GM23338 (cell line): ENCODE measurements at regions not wholly inside any gene's neighbourhood (a gene's known extent, or its start where the extent isn't known, plus 50 kb on each side); places are given as distances from the start of the nearest gene placed in this dataset.

ENCODE experiments used
- ATAC-seq: fragments of 200-7000 bp; cut with Tn5 transposase; 3 replicates; pipeline ENCODE4 v1.9.1; 2020
- DNase-seq: peaks from one replicate; pipeline ENCODE4 v3.0.0-alpha.2; 2015; ENCODE audit warnings: low spot score
- H2AFZ ChIP-seq: fragments of 200-600 bp; sonication (generic); 2 replicates; pipeline ENCODE4 v1.8.0; 2016; ENCODE audit warnings: antibody characterized with exemption, mild to moderate bottlenecking, moderate library complexity
- H3F3A ChIP-seq: fragments of 200-600 bp; sonication (generic); replicated peaks from 2 replicates; pipeline ENCODE4 v1.8.0; 2017; ENCODE audit warnings: antibody characterized with exemption, mixed run types, low read depth
- H3K27ac ChIP-seq: fragments of 200-600 bp; sonication (generic); 2 replicates; pipeline ENCODE4 v1.6.1; 2016; ENCODE audit warnings: low read depth
- H3K27me3 ChIP-seq: fragments of 200-600 bp; sonication (generic); 2 replicates; pipeline ENCODE4 v1.8.0; 2016; ENCODE audit warnings: mild to moderate bottlenecking, mixed run types, moderate library complexity; ENCODE audit not compliant: insufficient read depth
- H3K36me3 ChIP-seq: fragments of 200-600 bp; sonication (generic); 2 replicates; pipeline ENCODE4 v1.8.0; 2016; ENCODE audit warnings: mild to moderate bottlenecking; ENCODE audit not compliant: insufficient read depth
- H3K4me1 ChIP-seq: fragments of 200-600 bp; sonication (generic); 2 replicates; pipeline ENCODE4 v1.8.0; 2016; ENCODE audit warnings: mild to moderate bottlenecking, moderate library complexity; ENCODE audit not compliant: insufficient read depth
- H3K4me2 ChIP-seq: fragments of 200-600 bp; sonication (generic); 2 replicates; pipeline ENCODE4 v1.7.1; 2017; ENCODE audit warnings: mixed run types
- H3K4me3 ChIP-seq: fragments of 200-600 bp; sonication (generic); 2 replicates; pipeline ENCODE4 v1.6.1; 2016; ENCODE audit warnings: mixed run types
- H3K79me2 ChIP-seq: fragments of 200-600 bp; sonication (generic); replicated peaks from 2 replicates; pipeline ENCODE4 v1.8.0; 2017; ENCODE audit warnings: mild to moderate bottlenecking; ENCODE audit not compliant: insufficient read depth
- H3K9me2 ChIP-seq: fragments of 200-600 bp; sonication (generic); 2 replicates; pipeline ENCODE4 v1.8.0; 2017; ENCODE audit not compliant: insufficient read depth
- H4K20me1 ChIP-seq: fragments of 200-600 bp; sonication (generic); replicated peaks from 2 replicates; pipeline ENCODE4 v1.8.0; 2017; ENCODE audit warnings: mild to moderate bottlenecking; ENCODE audit not compliant: insufficient read depth
- H3K27ac Mint-ChIP-seq: 2 replicates; pipeline ENCODE4 v1.8.0; 2020; ENCODE audit warnings: inconsistent platforms, mild to moderate bottlenecking, moderate library complexity, mixed read lengths
- H3K27me3 Mint-ChIP-seq: 3 replicates; pipeline ENCODE4 v1.8.0; 2022; ENCODE audit warnings: low read depth, mild to moderate bottlenecking, moderate library complexity, mixed read lengths, inconsistent platforms; ENCODE audit not compliant: insufficient read depth, poor library complexity
- H3K36me3 Mint-ChIP-seq: 3 replicates; pipeline ENCODE4 v1.8.0; 2021; ENCODE audit warnings: low read depth, mild to moderate bottlenecking, inconsistent platforms, moderate library complexity, mixed read lengths
- H3K4me1 Mint-ChIP-seq: 3 replicates; pipeline ENCODE4 v1.8.0; 2020; ENCODE audit warnings: mild to moderate bottlenecking, inconsistent platforms, mixed read lengths
- H3K4me3 Mint-ChIP-seq: 3 replicates; pipeline ENCODE4 v1.8.0; 2021; ENCODE audit warnings: moderate library complexity, mild to moderate bottlenecking, inconsistent platforms, mixed read lengths
- H3K9me3 Mint-ChIP-seq: 3 replicates; pipeline ENCODE4 v1.8.0; 2020; ENCODE audit warnings: moderate library complexity, mild to moderate bottlenecking, inconsistent platforms, mixed read lengths
- CREB1 ChIP-seq: fragments of 250-450 bp; sonication (Bioruptor Pico); IDR thresholded peaks from 2 replicates; pipeline ENCODE4 v1.5.0; 2020; ENCODE audit warnings: low read depth, mild to moderate bottlenecking, moderate library complexity
- EZH2 ChIP-seq: fragments of 200-600 bp; sonication (generic); IDR thresholded peaks from one replicate; pipeline ENCODE4 v1.8.0; 2017; ENCODE audit warnings: antibody characterized with exemption, mild to moderate bottlenecking, low read depth; ENCODE audit not compliant: unreplicated experiment
- JUNB ChIP-seq: IDR thresholded peaks from one replicate; pipeline ENCODE4 v1.6.1; 2016; ENCODE audit warnings: antibody characterized with exemption; ENCODE audit not compliant: unreplicated experiment
- NANOG ChIP-seq: IDR thresholded peaks from 2 replicates; pipeline ENCODE4 v1.6.1; 2016; ENCODE audit warnings: antibody characterized with exemption, borderline replicate concordance
- POLR2AphosphoS5 ChIP-seq: IDR thresholded peaks from 2 replicates; pipeline ENCODE4 v1.6.1; 2016; ENCODE audit warnings: antibody characterized with exemption, low read depth
- TF ChIP-seq, protein P1 (sequence below), 2 experiments: fragments of 200-600 bp in 1 of 2; sonication (generic) in 1 of 2; conservative IDR thresholded peaks; 2 replicates each; pipeline versions ENCODE4 v1.5.1 to v1.6.1; 2016 to 2017; ENCODE audit warnings: antibody characterized with exemption in 2 of 2, low read depth in 2 of 2, mild to moderate bottlenecking in 2 of 2, moderate library complexity in 1 of 2
- TF ChIP-seq, protein P2 (sequence below): IDR thresholded peaks from 2 replicates; pipeline ENCODE4 v1.6.1; 2016; ENCODE audit warnings: antibody characterized with exemption
- TF ChIP-seq, protein P3 (sequence below): IDR thresholded peaks from one replicate; pipeline ENCODE4 v1.6.1; 2018; ENCODE audit warnings: antibody characterized with exemption; ENCODE audit not compliant: unreplicated experiment

DNA sequence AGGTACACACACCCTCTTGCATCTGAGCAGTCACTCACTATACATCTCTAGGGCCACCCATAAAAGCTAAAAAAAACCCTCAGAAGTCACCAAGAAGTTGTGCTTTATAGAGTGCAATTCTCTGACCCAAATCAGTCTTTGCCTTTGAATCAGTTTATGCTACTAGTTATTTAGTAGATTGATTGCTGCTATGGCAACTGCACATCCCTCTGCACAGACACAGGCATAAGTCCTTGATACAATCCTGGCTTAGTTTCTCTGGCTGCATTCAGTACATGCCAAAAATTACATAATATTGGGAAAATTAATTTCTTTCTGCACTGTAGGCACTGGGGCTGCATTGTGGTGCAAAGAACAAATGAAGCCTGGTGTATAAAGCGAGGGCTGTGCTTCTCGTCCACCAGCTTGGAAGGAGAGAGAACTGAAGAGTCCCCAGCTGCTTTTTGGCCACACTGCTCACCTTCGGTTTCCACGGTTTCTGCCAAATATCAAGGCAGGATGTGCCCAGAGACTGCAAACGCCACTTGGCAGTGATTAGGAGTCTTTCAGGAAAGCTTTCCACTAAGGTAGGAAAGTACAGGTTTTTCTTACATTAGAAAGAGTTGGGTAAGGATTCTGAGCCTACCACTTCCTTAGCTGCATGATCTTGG, 258.4 kb downstream of the ELAVL2 start (continued):
- TF ChIP-seq, protein P1, sequence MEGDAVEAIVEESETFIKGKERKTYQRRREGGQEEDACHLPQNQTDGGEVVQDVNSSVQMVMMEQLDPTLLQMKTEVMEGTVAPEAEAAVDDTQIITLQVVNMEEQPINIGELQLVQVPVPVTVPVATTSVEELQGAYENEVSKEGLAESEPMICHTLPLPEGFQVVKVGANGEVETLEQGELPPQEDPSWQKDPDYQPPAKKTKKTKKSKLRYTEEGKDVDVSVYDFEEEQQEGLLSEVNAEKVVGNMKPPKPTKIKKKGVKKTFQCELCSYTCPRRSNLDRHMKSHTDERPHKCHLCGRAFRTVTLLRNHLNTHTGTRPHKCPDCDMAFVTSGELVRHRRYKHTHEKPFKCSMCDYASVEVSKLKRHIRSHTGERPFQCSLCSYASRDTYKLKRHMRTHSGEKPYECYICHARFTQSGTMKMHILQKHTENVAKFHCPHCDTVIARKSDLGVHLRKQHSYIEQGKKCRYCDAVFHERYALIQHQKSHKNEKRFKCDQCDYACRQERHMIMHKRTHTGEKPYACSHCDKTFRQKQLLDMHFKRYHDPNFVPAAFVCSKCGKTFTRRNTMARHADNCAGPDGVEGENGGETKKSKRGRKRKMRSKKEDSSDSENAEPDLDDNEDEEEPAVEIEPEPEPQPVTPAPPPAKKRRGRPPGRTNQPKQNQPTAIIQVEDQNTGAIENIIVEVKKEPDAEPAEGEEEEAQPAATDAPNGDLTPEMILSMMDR (conservative IDR thresholded peaks at IDR 0.05; ENCODE audit: low read depth in 2 of 2): no peak
- TF ChIP-seq, protein P2, sequence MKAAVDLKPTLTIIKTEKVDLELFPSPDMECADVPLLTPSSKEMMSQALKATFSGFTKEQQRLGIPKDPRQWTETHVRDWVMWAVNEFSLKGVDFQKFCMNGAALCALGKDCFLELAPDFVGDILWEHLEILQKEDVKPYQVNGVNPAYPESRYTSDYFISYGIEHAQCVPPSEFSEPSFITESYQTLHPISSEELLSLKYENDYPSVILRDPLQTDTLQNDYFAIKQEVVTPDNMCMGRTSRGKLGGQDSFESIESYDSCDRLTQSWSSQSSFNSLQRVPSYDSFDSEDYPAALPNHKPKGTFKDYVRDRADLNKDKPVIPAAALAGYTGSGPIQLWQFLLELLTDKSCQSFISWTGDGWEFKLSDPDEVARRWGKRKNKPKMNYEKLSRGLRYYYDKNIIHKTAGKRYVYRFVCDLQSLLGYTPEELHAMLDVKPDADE: no peak
- TF ChIP-seq, protein P3, sequence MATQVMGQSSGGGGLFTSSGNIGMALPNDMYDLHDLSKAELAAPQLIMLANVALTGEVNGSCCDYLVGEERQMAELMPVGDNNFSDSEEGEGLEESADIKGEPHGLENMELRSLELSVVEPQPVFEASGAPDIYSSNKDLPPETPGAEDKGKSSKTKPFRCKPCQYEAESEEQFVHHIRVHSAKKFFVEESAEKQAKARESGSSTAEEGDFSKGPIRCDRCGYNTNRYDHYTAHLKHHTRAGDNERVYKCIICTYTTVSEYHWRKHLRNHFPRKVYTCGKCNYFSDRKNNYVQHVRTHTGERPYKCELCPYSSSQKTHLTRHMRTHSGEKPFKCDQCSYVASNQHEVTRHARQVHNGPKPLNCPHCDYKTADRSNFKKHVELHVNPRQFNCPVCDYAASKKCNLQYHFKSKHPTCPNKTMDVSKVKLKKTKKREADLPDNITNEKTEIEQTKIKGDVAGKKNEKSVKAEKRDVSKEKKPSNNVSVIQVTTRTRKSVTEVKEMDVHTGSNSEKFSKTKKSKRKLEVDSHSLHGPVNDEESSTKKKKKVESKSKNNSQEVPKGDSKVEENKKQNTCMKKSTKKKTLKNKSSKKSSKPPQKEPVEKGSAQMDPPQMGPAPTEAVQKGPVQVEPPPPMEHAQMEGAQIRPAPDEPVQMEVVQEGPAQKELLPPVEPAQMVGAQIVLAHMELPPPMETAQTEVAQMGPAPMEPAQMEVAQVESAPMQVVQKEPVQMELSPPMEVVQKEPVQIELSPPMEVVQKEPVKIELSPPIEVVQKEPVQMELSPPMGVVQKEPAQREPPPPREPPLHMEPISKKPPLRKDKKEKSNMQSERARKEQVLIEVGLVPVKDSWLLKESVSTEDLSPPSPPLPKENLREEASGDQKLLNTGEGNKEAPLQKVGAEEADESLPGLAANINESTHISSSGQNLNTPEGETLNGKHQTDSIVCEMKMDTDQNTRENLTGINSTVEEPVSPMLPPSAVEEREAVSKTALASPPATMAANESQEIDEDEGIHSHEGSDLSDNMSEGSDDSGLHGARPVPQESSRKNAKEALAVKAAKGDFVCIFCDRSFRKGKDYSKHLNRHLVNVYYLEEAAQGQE: no peak
- no peak for TF ChIP-seq NANOG
- no peak for TF ChIP-seq JUNB
- TF ChIP-seq EZH2: no peak
- no peak for TF ChIP-seq POLR2AphosphoS5

DNA sequence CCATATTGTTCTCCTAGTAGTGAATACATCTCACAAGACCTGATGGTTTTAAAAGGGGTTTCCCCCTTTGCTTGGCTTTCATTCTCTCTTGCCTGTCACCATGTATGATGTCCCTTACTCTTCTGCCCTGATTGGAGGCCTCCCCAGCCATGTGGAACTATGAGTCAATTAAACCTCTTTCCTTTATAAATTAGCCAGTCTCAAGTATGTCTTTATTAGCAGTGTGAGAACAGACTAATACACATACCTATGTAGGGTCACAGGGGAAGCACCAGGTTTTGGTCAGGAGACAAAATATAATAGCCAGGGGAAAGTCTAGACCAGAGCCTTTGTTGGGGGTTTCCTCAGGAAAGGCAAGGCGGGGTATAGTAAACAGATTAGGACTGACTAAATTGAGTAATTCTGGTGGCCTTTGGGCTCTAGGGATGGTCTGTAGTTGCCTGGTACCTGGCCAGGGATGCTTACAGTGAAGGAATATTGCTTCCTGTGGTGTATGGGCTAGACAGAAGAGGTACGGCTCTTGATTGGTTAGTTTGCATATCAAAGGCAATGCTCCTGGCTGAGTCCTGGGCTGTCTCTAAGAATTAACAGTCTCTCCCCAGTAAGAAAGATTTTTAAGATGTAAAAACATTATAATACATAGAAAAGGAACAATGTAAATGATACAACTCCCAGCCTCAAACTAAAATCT, 254.5 kb downstream of the ELAVL2 start:
- H3K27ac ChIP-seq: no peak overlapping the region
- no peaks in the 10 kb centered on the region for H3K27me3 ChIP-seq
- Mint-ChIP-seq H3K36me3 (no peaks in the 10 kb centered on the region), H3K4me1 (peaks cover 18% of the 10 kb centered on the region), H3K27ac (no peak overlapping the region), H3K4me3 (no peak overlapping the region), H3K27me3 (peaks cover 5% of the 10 kb centered on the region), H3K9me3 (no peaks in the 10 kb centered on the region)
- no peaks in the 10 kb centered on the region for H3F3A ChIP-seq
- no peaks in the 10 kb centered on the region for H3K36me3 ChIP-seq
- DNase-seq (peak; percentile 43), ATAC-seq (peak; percentile 86)
- H3K9me2 ChIP-seq: peaks cover 9% of the 10 kb centered on the region
- no peak overlapping the region for H3K4me3 ChIP-seq
- TF ChIP-seq CREB1 (CRISPR knock-in tag): no peak
- TF ChIP-seq EZH2: no peak
- TF ChIP-seq NANOG: 0 out of 2 replicates have a peak, but pooled peaks have one; percentile 34
- TF ChIP-seq JUNB: no peak
- no peaks in the 10 kb centered on the region for H4K20me1 ChIP-seq
- H3K4me1 ChIP-seq: peaks cover 3% of the 10 kb centered on the region; the same call in 1 of the 2 replicates
- H2AFZ ChIP-seq: no peak overlapping the region
- no peak overlapping the region; the same call in 1 of the 2 replicates for H3K4me2 ChIP-seq
- H3K79me2 ChIP-seq: no peaks in the 10 kb centered on the region
